Hepatocyte (in vitro differentiated cells): ENCODE measurements at regions not wholly inside any gene's neighbourhood (a gene's known extent, or its start where the extent isn't known, plus 50 kb on each side); places are given as distances from the start of the nearest gene placed in this dataset.

ENCODE experiments used
- DNase-seq: peaks from one replicate; pipeline ENCODE4 v3.0.0-alpha.2; 2016; ENCODE audit warnings: low spot score
- H2AFZ ChIP-seq: fragments of 200-600 bp; sonication (generic); 2 replicates; pipeline ENCODE4 v1.6.0; 2016; ENCODE audit warnings: antibody characterized with exemption, mild to moderate bottlenecking
- H3K27ac ChIP-seq: fragments of 200-600 bp; sonication (generic); 2 replicates; pipeline ENCODE4 v1.5.1; 2016; ENCODE audit warnings: mild to moderate bottlenecking
- H3K27me3 ChIP-seq: fragments of 200-600 bp; sonication (generic); 2 replicates; pipeline ENCODE4 v1.6.1; 2016
- H3K36me3 ChIP-seq: fragments of 200-600 bp; sonication (generic); replicated peaks from 2 replicates; pipeline ENCODE4 v1.5.1; 2016; ENCODE audit warnings: low read depth; ENCODE audit not compliant: insufficient read depth
- H3K4me1 ChIP-seq: fragments of 200-600 bp; sonication (generic); 2 replicates; pipeline ENCODE4 v1.5.1; 2016; ENCODE audit warnings: mild to moderate bottlenecking, moderate library complexity; ENCODE audit not compliant: insufficient read depth
- H3K4me2 ChIP-seq: fragments of 200-600 bp; sonication (generic); 2 replicates; pipeline ENCODE4 v1.6.0; 2016
- H3K4me3 ChIP-seq: fragments of 200-600 bp; sonication (generic); 2 replicates; pipeline ENCODE4 v1.5.1; 2016; ENCODE audit warnings: mild to moderate bottlenecking
- H3K79me2 ChIP-seq: fragments of 200-600 bp; sonication (generic); 2 replicates; pipeline ENCODE4 v1.6.0; 2017; ENCODE audit warnings: mild to moderate bottlenecking
- H3K9me2 ChIP-seq: fragments of 200-600 bp; sonication (generic); replicated peaks from 2 replicates; pipeline ENCODE4 v1.6.0; 2017; ENCODE audit warnings: mild to moderate bottlenecking; ENCODE audit not compliant: insufficient read depth
- H3K9me3 ChIP-seq: fragments of 200-600 bp; sonication (generic); 2 replicates; pipeline ENCODE4 v1.5.1; 2016; ENCODE audit warnings: low read depth, mild to moderate bottlenecking
- H4K20me1 ChIP-seq: fragments of 200-600 bp; sonication (generic); 2 replicates; pipeline ENCODE4 v1.6.0; 2016; ENCODE audit warnings: mild to moderate bottlenecking; ENCODE audit not compliant: insufficient read depth, poor library complexity, severe bottlenecking
- CTCF ChIP-seq: fragments of 200-600 bp; sonication (generic); IDR thresholded peaks from 2 replicates; pipeline ENCODE4 v1.5.1; 2016; ENCODE audit warnings: antibody characterized with exemption, mild to moderate bottlenecking; ENCODE audit not compliant: poor library complexity
- EZH2 ChIP-seq: fragments of 200-600 bp; sonication (generic); IDR thresholded peaks from 2 replicates; pipeline ENCODE4 v1.6.1; 2016; ENCODE audit warnings: antibody characterized with exemption, mild to moderate bottlenecking, borderline replicate concordance
- EZH2phosphoT487 ChIP-seq: fragments of 200-600 bp; sonication (generic); IDR thresholded peaks from one replicate; pipeline ENCODE4 v1.6.1; 2018; ENCODE audit warnings: antibody characterized with exemption, mild to moderate bottlenecking, low read depth, moderate library complexity; ENCODE audit not compliant: unreplicated experiment, severe bottlenecking
- WGBS: methylation state at CpG from one replicate; pipeline ENCODE4 v1.1.6; 2016; ENCODE audit warnings: low lambda C conversion rate; ENCODE audit errors: missing lambda C conversion rate; 5-methylcytosine and 5-hydroxymethylcytosine counted together

- H3K27me3 ChIP-seq = no peaks in the 10 kb centered on the region
- 94% methylated on average over 3 of the region's 3 CpGs for WGBS
- H3K79me2 ChIP-seq = no peaks in the 10 kb centered on the region
- H4K20me1 ChIP-seq = no peaks in the 10 kb centered on the region
- H3K4me3 ChIP-seq = no peak overlapping the region
- DNase-seq = no peak
- H3K36me3 ChIP-seq = no peaks in the 10 kb centered on the region
- H3K9me3 ChIP-seq = no peaks in the 10 kb centered on the region
- TF ChIP-seq EZH2 = no peak
- no peak for TF ChIP-seq CTCF
- no peak for TF ChIP-seq EZH2phosphoT487
- H3K9me2 ChIP-seq = no peaks in the 10 kb centered on the region
- H3K4me2 ChIP-seq = no peak overlapping the region
- H2AFZ ChIP-seq = no peak overlapping the region
- H3K27ac ChIP-seq = no peak overlapping the region
- peaks cover 3% of the 10 kb centered on the region for H3K4me1 ChIP-seq
Measured at GRCh38 chr22:34096770-34097169, 176.5 kb upstream of the LARGE1 start.

- H3K27me3 ChIP-seq = no peaks in the 10 kb centered on the region
- DNase-seq = peak; percentile 27
- no peaks in the 10 kb centered on the region for H4K20me1 ChIP-seq
- no peaks in the 10 kb centered on the region for H3K9me2 ChIP-seq
- H3K79me2 ChIP-seq = no peaks in the 10 kb centered on the region
- H3K27ac ChIP-seq = peak overlapping the region; percentile 90
- H3K4me3 ChIP-seq = no peak overlapping the region
- H2AFZ ChIP-seq = no peak overlapping the region
- TF ChIP-seq EZH2phosphoT487 = no peak
- no peak for TF ChIP-seq CTCF
- no peak for TF ChIP-seq EZH2
- H3K9me3 ChIP-seq = no peaks in the 10 kb centered on the region
- H3K4me2 ChIP-seq = peak overlapping the region; percentile 40
- no peaks in the 10 kb centered on the region for H3K36me3 ChIP-seq
- peaks cover 3% of the 10 kb centered on the region for H3K4me1 ChIP-seq
- WGBS = 27% methylated on average over 1 of the region's 1 CpG
Measured at GRCh38 chr22:34099278-34099677, 179.0 kb upstream of the LARGE1 start.

GRCh38 chr22:34102633-34103032, 182.4 kb upstream of the LARGE1 start:
- 72% methylated on average over 5 of the region's 5 CpGs for WGBS
- H3K36me3 ChIP-seq = no peaks in the 10 kb centered on the region
- H3K79me2 ChIP-seq = no peaks in the 10 kb centered on the region
- H3K27ac ChIP-seq = no peak overlapping the region
- no peak overlapping the region for H3K4me3 ChIP-seq
- no peak overlapping the region for H2AFZ ChIP-seq
- no peaks in the 10 kb centered on the region for H3K27me3 ChIP-seq
- H3K4me1 ChIP-seq = peaks cover 3% of the 10 kb centered on the region
- no peaks in the 10 kb centered on the region for H3K9me2 ChIP-seq
- no peak overlapping the region for H3K4me2 ChIP-seq
- no peaks in the 10 kb centered on the region for H3K9me3 ChIP-seq
- peak; percentile 29 for DNase-seq
- TF ChIP-seq EZH2 (no peak), CTCF (no peak), EZH2phosphoT487 (no peak)
- H4K20me1 ChIP-seq = no peaks in the 10 kb centered on the region

GRCh38 chr22:34105461-34106062, 185.3 kb upstream of the LARGE1 start:
- no peak overlapping the region for H3K27ac ChIP-seq
- no peaks in the 10 kb centered on the region for H3K4me1 ChIP-seq
- TF ChIP-seq CTCF = peak; percentile 63
- TF ChIP-seq EZH2 = no peak
- peak; percentile 69 for DNase-seq
- no peak overlapping the region for H3K4me2 ChIP-seq
- H2AFZ ChIP-seq = no peak overlapping the region
- H4K20me1 ChIP-seq = no peaks in the 10 kb centered on the region
- H3K36me3 ChIP-seq = no peaks in the 10 kb centered on the region
- whole genome bisulfite sequencing = 16% methylated on average over 10 of the region's 10 CpGs
- no peak overlapping the region for H3K4me3 ChIP-seq
- H3K9me3 ChIP-seq = no peaks in the 10 kb centered on the region
- no peaks in the 10 kb centered on the region for H3K9me2 ChIP-seq
- H3K79me2 ChIP-seq = no peaks in the 10 kb centered on the region
- H3K27me3 ChIP-seq = no peaks in the 10 kb centered on the region
